Omental fat pad (tissue), 3 donors: ENCODE measurements at regions not wholly inside any gene's neighbourhood (a gene's known extent, or its start where the extent isn't known, plus 50 kb on each side); places are given as distances from the start of the nearest gene placed in this dataset.

Experiments
- ATAC-seq: fragments of 150-250 bp; one replicate; pipeline ENCODE4 v1.9.1; 2016; ENCODE audit warnings: mild to moderate bottlenecking, moderate library complexity; ENCODE audit not compliant: low FRiP score
- DNase-seq: peaks from one replicate; pipeline ENCODE4 v3.0.0-alpha.2; 2019; ENCODE audit warnings: low spot score
- CTCF ChIP-seq, 3 donors: fragments of 450-650 bp; IDR thresholded peaks; one replicate each; pipeline ENCODE4 v1.5.1; 2016 to 2017; ENCODE audit warnings: antibody characterized with exemption in 3 of 3, mild to moderate bottlenecking in 3 of 3, moderate library complexity in 2 of 3

- DNase-seq (no peak), ATAC-seq (no peak)
Measured at GRCh38 chr10:133020193-133020817, 67.4 kb upstream of the ADGRA1 start.

GRCh38 chr10:133019651-133020050 is 68.1 kb upstream of the ADGRA1 start:
- DNase-seq = no peak
- ATAC-seq = no peak
- TF ChIP-seq CTCF (IDR thresholded peaks at IDR 0.05) = no peak

More at GRCh38 chr10:133020193-133020817, 67.4 kb upstream of the ADGRA1 start:
- TF ChIP-seq CTCF (IDR thresholded peaks at IDR 0.05) = no peak

- DNase-seq (no peak), ATAC-seq (no peak)
- no peak for TF ChIP-seq CTCF (IDR thresholded peaks at IDR 0.05)
Measured at GRCh38 chr10:133019191-133019590, 68.5 kb upstream of the ADGRA1 start.

- no peak for TF ChIP-seq CTCF (IDR thresholded peaks at IDR 0.05)
- ATAC-seq (no peak), DNase-seq (no peak)
Measured at GRCh38 chr10:133018491-133018890, 69.2 kb upstream of the ADGRA1 start.

- DNase-seq (no peak), ATAC-seq (no peak)
- TF ChIP-seq CTCF (IDR thresholded peaks at IDR 0.05) = no peak
Measured at GRCh38 chr10:133017203-133017601, 70.5 kb upstream of the ADGRA1 start.

- TF ChIP-seq CTCF (IDR thresholded peaks at IDR 0.05) = no peak
- ATAC-seq (no peak), DNase-seq (no peak)
Measured at GRCh38 chr10:133016493-133017202, 71.1 kb upstream of the ADGRA1 start.
